Prostate gland (tissue), 2 donors: ENCODE measurements at regions not wholly inside any gene's neighbourhood (a gene's known extent, or its start where the extent isn't known, plus 50 kb on each side); places are given as distances from the start of the nearest gene placed in this dataset.

Source experiments
- DNase-seq: peaks from one replicate; pipeline ENCODE4 v3.0.0-alpha.2; 2019; ENCODE audit warnings: low spot score
- H3K27ac ChIP-seq, 2 donors: fragments of 200-600 bp; sonication (generic); 2 replicates each; pipeline ENCODE4 v1.5.1; 2017 to 2019
- H3K27me3 ChIP-seq: fragments of 200-600 bp; sonication (generic); replicated peaks from 2 replicates; pipeline ENCODE4 v1.5.1; 2019; ENCODE audit not compliant: insufficient read depth
- H3K36me3 ChIP-seq, 2 donors: fragments of 200-600 bp; sonication (generic); 1 replicate in 1 of 2; 2 replicates in 1 of 2; pipeline versions ENCODE4 v1.5.1 to v1.8.1; 2017 to 2019
- H3K4me1 ChIP-seq: fragments of 200-600 bp; sonication (generic); replicated peaks from 2 replicates; pipeline ENCODE4 v1.5.1; 2019
- H3K4me3 ChIP-seq, 2 donors: fragments of 200-600 bp; sonication (generic); 2 replicates each; pipeline ENCODE4 v1.5.1; 2017 to 2019
- H3K9me3 ChIP-seq: fragments of 200-600 bp; sonication (generic); 2 replicates; pipeline ENCODE4 v1.5.1; 2017
- CTCF ChIP-seq, 4 experiments: fragments of 200-600 bp in 2 of 4; fragments of 450-650 bp in 2 of 4; sonication (generic) in 2 of 4; IDR thresholded peaks; 1 replicate in 3 of 4; 2 replicates in 1 of 4; pipeline ENCODE4 v1.5.1; 2016 to 2019; ENCODE audit warnings: antibody characterized with exemption in 4 of 4, mild to moderate bottlenecking in 2 of 4, moderate library complexity in 2 of 4
- POLR2A ChIP-seq: fragments of 450-650 bp; IDR thresholded peaks from one replicate; pipeline ENCODE4 v1.6.1; 2016; ENCODE audit warnings: antibody characterized with exemption, mild to moderate bottlenecking
- POLR2AphosphoS5 ChIP-seq: sonication (generic); formaldehyde crosslinking; IDR thresholded peaks from one replicate; pipeline ENCODE4 v1.6.1; 2017; ENCODE audit warnings: antibody characterized with exemption
- WGBS: methylation state at CpG from one replicate; pipeline ENCODE4 v1.1.5; 2018; 5-methylcytosine and 5-hydroxymethylcytosine counted together
- intact Hi-C: fragments of 100-400 bp; cut with DNase I; formaldehyde crosslinking; loops from one replicate; pipeline ENCODE4 v1.14.2; 2022

DNA sequence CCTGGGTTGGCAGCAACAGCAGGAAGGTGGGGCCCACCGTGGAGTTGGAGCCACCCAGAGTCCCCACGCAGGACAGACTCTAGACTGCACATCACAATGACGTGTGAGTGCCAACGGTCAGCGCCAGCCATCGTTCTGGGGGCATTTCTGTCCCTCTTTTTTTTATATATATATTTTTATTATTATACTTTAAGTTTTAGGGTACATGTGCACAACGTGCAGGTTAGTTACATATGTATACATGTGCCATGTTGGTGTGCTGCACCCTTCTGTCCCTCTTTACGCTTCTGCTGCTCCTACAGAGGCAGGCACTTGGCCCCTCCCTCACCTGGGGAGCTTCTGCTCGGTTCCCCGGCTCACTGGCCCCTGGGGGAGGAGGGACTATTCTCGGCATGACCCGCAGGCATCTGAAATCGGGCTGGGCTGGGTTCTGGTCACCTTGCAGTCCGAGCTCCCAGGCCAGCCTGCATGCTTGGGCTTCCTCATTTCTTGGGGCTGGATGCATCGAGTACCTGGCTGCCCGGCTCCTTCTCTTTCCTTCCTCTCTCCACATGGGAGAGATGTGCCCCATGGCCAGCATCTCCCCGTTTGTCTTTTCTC is 787.4 kb downstream of the TBC1D22A start:
- Histone ChIP-seq H3K36me3 (no peaks in the 10 kb centered on the region), H3K9me3 (no peaks in the 10 kb centered on the region), H3K27ac (no peak overlapping the region), H3K4me3 (no peak overlapping the region), H3K4me1 (no peaks in the 10 kb centered on the region), H3K27me3 (no peaks in the 10 kb centered on the region)
- TF ChIP-seq POLR2A = no peak
- TF ChIP-seq CTCF (IDR thresholded peaks at IDR 0.05) = no peak
- no peak for TF ChIP-seq POLR2AphosphoS5
- intact Hi-C loops = no loop called here
- DNase-seq = no peak
- WGBS = 72% methylated on average over 17 of the region's 17 CpGs

DNA sequence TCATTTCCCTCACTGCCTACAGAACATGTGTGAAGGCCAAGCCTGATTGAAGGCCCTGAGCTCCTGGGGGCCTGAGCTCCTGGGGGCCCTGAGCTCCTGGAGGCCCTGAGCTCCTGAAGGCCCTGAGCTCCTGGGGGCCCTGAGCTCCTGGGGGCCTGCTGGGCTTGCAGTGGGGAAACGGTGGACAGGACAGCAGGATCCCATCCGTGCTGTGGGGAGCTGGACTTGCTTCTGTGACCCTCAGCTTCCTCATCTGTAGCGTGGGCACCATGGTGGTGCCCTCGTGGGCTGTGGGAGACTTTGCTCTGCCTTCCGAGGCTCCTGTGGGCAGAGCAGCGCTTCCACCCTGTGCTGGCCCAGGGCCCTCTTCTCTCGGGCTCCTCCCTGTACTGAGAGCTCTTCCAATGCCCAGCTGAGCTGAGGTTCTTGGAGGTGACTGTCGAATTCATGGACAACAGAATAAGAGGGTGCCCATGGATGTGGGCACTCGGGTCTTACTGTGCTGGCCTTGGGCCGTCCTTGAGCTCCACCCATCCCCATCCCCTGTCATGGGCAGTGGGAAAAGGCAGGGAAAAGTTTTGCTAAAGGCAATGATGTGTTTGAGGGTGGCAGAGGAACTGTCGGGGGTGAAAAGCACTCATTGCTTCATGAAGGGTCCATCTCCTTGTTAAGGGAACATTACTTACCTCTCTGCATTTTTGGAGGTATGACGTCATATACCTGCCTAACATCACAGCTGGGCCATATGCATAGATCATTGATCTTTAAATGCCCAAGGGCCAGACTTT is 786.7 kb downstream of the TBC1D22A start:
- TF ChIP-seq POLR2A = no peak
- no peak for TF ChIP-seq POLR2AphosphoS5
- TF ChIP-seq CTCF (IDR thresholded peaks at IDR 0.05) = no peak
- no peak overlapping the region for H3K4me3 ChIP-seq
- no peaks in the 10 kb centered on the region for H3K4me1 ChIP-seq
- no peaks in the 10 kb centered on the region for H3K9me3 ChIP-seq
- DNase-seq = no peak
- H3K27me3 ChIP-seq = no peaks in the 10 kb centered on the region
- no peak overlapping the region for H3K27ac ChIP-seq
- intact Hi-C loops = no loop called here
- 92% methylated on average over 12 of the region's 12 CpGs for WGBS
- H3K36me3 ChIP-seq = no peaks in the 10 kb centered on the region

GRCh38 chr22:47547881-47548650 is 785.6 kb downstream of the TBC1D22A start:
- H3K27ac ChIP-seq = no peak overlapping the region
- H3K4me1 ChIP-seq = no peaks in the 10 kb centered on the region
- intact Hi-C loops = no loop called here
- DNase-seq = no peak
- no peaks in the 10 kb centered on the region for H3K27me3 ChIP-seq
- H3K4me3 ChIP-seq = no peak overlapping the region
- TF ChIP-seq CTCF (IDR thresholded peaks at IDR 0.05) (no peak), POLR2A (no peak), POLR2AphosphoS5 (no peak)
- no peaks in the 10 kb centered on the region for H3K36me3 ChIP-seq
- 87% methylated on average over 20 of the region's 20 CpGs for WGBS
- H3K9me3 ChIP-seq = no peaks in the 10 kb centered on the region

DNA sequence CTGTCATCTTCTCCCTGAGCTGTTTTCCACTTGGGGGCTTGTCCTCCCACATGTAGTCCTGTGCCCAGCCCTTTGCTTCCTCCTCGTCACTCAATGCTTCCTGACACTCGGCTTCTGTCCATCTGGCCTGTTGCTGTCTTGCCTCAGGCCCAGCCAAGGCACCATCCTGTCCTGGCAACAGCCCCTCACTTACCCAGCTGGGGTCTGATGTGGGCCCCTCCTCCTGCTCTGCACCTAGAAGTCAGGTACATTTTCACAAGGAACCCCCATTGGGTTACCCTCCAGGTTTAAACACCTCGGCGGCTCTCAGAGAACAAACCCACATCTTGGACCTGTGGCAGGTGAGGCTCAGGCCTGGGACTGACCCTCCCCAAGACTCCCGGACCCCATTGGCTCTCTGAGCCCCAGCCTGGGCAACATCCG is 784.8 kb downstream of the TBC1D22A start:
- 78% methylated on average over 6 of the region's 6 CpGs for WGBS
- no peaks in the 10 kb centered on the region for H3K9me3 ChIP-seq
- H3K27me3 ChIP-seq = no peaks in the 10 kb centered on the region
- H3K4me1 ChIP-seq = no peaks in the 10 kb centered on the region
- no peak for DNase-seq
- TF ChIP-seq POLR2AphosphoS5 (no peak), CTCF (IDR thresholded peaks at IDR 0.05) (no peak), POLR2A (no peak)
- no peak overlapping the region for H3K4me3 ChIP-seq
- intact Hi-C loops = no loop called here
- H3K27ac ChIP-seq = no peak overlapping the region
- no peaks in the 10 kb centered on the region for H3K36me3 ChIP-seq
